ENCODE measurements at regions not wholly inside any gene's neighbourhood (a gene's known extent, or its start where the extent isn't known, plus 50 kb on each side); places are given as distances from the start of the nearest gene placed in this dataset.

- no peak for DNase-seq
These were observed 300.6 kb upstream of the AZI2 start for GRCh38 chr3:28649266-28649665.

- no peak for DNase-seq
These were observed 302.5 kb upstream of the AZI2 start for GRCh38 chr3:28651159-28651558.

GRCh38 chr3:28664123-28664522, 315.5 kb upstream of the AZI2 start:
- no peak for DNase-seq

GRCh38 chr3:28667646-28668621, 319.3 kb upstream of the AZI2 start:
- peak; percentile 59 for DNase-seq

- no peak for DNase-seq
These were observed 321.2 kb upstream of the AZI2 start for GRCh38 chr3:28669870-28670269.

- DNase-seq, result no peak
These were observed 323.8 kb upstream of the AZI2 start for GRCh38 chr3:28672406-28672805.

GRCh38 chr3:28673446-28673845, 324.8 kb upstream of the AZI2 start:
- DNase-seq, result no peak

- no peak for DNase-seq
These were observed 325.6 kb upstream of the AZI2 start for GRCh38 chr3:28674212-28674611.

- no peak for DNase-seq
These were observed 329.0 kb upstream of the AZI2 start for GRCh38 chr3:28677581-28677980.

GRCh38 chr3:28678086-28678485, 329.5 kb upstream of the AZI2 start:
- DNase-seq, result no peak

GRCh38 chr3:28680050-28680449, 331.4 kb upstream of the AZI2 start:
- no peak for DNase-seq

- no peak for DNase-seq
These were observed 333.5 kb upstream of the AZI2 start for GRCh38 chr3:28682121-28682520.

GRCh38 chr3:28690176-28690575, 341.6 kb upstream of the AZI2 start:
- no peak for DNase-seq

GRCh38 chr3:28698706-28699105, 350.1 kb upstream of the AZI2 start:
- DNase-seq, result no peak

GRCh38 chr3:28699283-28699682, 350.7 kb upstream of the AZI2 start:
- DNase-seq, result no peak

GRCh38 chr3:28700728-28701127, 352.1 kb upstream of the AZI2 start:
- no peak for DNase-seq

GRCh38 chr3:28703843-28704242, 355.2 kb upstream of the AZI2 start:
- DNase-seq, result no peak

- DNase-seq, result no peak
These were observed 362.7 kb upstream of the AZI2 start for GRCh38 chr3:28711293-28711692.

- no peak for DNase-seq
These were observed 368.3 kb upstream of the AZI2 start for GRCh38 chr3:28716939-28717338.

- DNase-seq, result no peak
These were observed 369.6 kb upstream of the AZI2 start for GRCh38 chr3:28718074-28718849.

- no peak for DNase-seq
These were observed 378.2 kb upstream of the AZI2 start for GRCh38 chr3:28726840-28727239.

GRCh38 chr3:28727307-28727706, 378.7 kb upstream of the AZI2 start:
- no peak for DNase-seq

GRCh38 chr3:28738425-28738824, 389.8 kb upstream of the AZI2 start:
- DNase-seq, result no peak

GRCh38 chr3:28739647-28740046, 391.0 kb upstream of the AZI2 start:
- DNase-seq, result no peak
